LNCaP clone FGC (cell line): ENCODE measurements at regions not wholly inside any gene's neighbourhood (a gene's known extent, or its start where the extent isn't known, plus 50 kb on each side); places are given as distances from the start of the nearest gene placed in this dataset.

Source experiments
- DNase-seq: peaks from one replicate; pipeline ENCODE4 v3.0.0-alpha.2; 2011; ENCODE audit warnings: low read depth
- H3K4me3 ChIP-seq: 2 replicates; pipeline ENCODE4 v1.5.1; 2011; ENCODE audit warnings: mild to moderate bottlenecking, low read depth, low read length, control low read depth
- CTCF ChIP-seq: IDR thresholded peaks from 2 replicates; pipeline ENCODE4 v1.5.1; 2012; ENCODE audit warnings: mild to moderate bottlenecking; ENCODE audit not compliant: control insufficient read depth, insufficient read depth; ENCODE audit errors: extremely low read depth

DNA sequence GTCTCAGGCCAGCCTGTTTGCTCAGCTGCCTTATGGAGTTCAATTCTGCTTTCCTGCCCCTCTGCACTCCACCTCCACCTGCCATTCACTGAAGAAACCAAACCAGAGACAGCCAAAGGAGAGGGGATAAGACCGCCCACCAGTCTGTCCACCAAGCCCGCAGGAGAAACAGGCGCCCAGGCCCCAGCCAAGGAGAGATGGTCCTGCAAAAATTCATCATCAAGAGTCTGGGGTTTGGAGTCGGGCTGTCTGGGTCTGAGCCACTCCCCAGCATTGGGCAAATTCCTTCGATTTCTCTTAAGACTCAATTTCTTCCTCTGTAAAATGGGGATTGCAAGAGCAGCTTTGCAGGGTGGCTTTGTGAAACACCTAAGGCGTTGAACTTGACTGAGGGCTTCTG is 121.4 kb upstream of the RUNX3 start:
- DNase-seq, result no peak
- H3K4me3 ChIP-seq, result no peak overlapping the region
- no peak for TF ChIP-seq CTCF

DNA sequence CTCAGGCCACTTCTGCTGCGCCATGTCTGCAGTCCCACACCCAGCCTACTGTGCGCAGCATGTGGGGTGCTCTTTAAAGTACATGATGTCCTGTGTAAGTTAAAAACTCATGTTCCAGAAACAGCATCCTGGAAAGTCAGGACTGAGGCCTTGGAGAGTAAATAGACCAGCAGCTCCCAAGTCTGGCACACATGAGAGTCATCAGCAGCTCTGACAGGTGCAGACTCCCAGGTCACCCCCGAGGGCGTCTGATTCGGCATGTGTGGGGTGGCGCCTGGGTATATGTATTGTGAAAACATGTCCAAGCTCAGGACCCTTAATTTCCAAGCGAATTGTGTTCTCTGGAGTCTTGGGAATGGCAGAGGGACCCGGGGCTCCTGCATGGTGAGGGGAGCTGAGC is 120.1 kb upstream of the RUNX3 start:
- DNase-seq, result no peak
- no peak overlapping the region for H3K4me3 ChIP-seq
- no peak for TF ChIP-seq CTCF

GRCh38 chr1:25049190-25049589 is 119.1 kb upstream of the RUNX3 start:
- no peak for DNase-seq
- TF ChIP-seq CTCF, result no peak
- no peak overlapping the region for H3K4me3 ChIP-seq

- no peak overlapping the region for H3K4me3 ChIP-seq
- TF ChIP-seq CTCF, result no peak
- DNase-seq, result no peak
These were observed 118.7 kb upstream of the RUNX3 start for GRCh38 chr1:25048728-25049127.

- no peak overlapping the region for H3K4me3 ChIP-seq
- DNase-seq, result no peak
- no peak for TF ChIP-seq CTCF
These were observed 117.6 kb upstream of the RUNX3 start for GRCh38 chr1:25047506-25048240.

GRCh38 chr1:25046194-25046532 is 116.1 kb upstream of the RUNX3 start:
- no peak for DNase-seq
- TF ChIP-seq CTCF, result no peak
- no peak overlapping the region for H3K4me3 ChIP-seq
